Endothelial cell (in vitro differentiated cells): ENCODE measurements at regions not wholly inside any gene's neighbourhood (a gene's known extent, or its start where the extent isn't known, plus 50 kb on each side); places are given as distances from the start of the nearest gene placed in this dataset.

Experiments
- DNase-seq: peaks from one replicate; pipeline ENCODE4 v3.0.0; 2021; ENCODE audit warnings: low spot score
- H3K27ac Mint-ChIP-seq: one replicate; pipeline ENCODE4 v1.8.0; 2021; ENCODE audit warnings: mixed read lengths, inconsistent platforms; ENCODE audit not compliant: unreplicated experiment
- H3K27me3 Mint-ChIP-seq: one replicate; pipeline ENCODE4 v1.8.0; 2021; ENCODE audit warnings: mild to moderate bottlenecking, moderate library complexity, mixed read lengths, inconsistent platforms; ENCODE audit not compliant: unreplicated experiment
- H3K36me3 Mint-ChIP-seq: one replicate; pipeline ENCODE4 v1.8.0; 2021; ENCODE audit warnings: mild to moderate bottlenecking, low read depth, mixed read lengths, inconsistent platforms; ENCODE audit not compliant: unreplicated experiment
- H3K4me1 Mint-ChIP-seq: one replicate; pipeline ENCODE4 v1.8.0; 2021; ENCODE audit warnings: mild to moderate bottlenecking, mixed read lengths, inconsistent platforms; ENCODE audit not compliant: unreplicated experiment
- H3K4me3 Mint-ChIP-seq: one replicate; pipeline ENCODE4 v1.8.0; 2021; ENCODE audit warnings: mild to moderate bottlenecking, mixed read lengths, inconsistent platforms; ENCODE audit not compliant: unreplicated experiment
- H3K9me3 Mint-ChIP-seq: one replicate; pipeline ENCODE4 v1.8.0; 2021; ENCODE audit warnings: mixed read lengths, inconsistent platforms; ENCODE audit not compliant: unreplicated experiment
- CTCF ChIP-seq: fragments of 200-600 bp; sonication (generic); IDR thresholded peaks from one replicate; pipeline ENCODE4 v1.5.0; 2021; ENCODE audit warnings: antibody characterized with exemption; ENCODE audit not compliant: unreplicated experiment

- Mint-ChIP-seq H3K4me1 (no peaks in the 10 kb centered on the region), H3K4me3 (no peak overlapping the region), H3K9me3 (peaks cover 50% of the 10 kb centered on the region), H3K27ac (no peak overlapping the region), H3K36me3 (peaks cover 15% of the 10 kb centered on the region), H3K27me3 (peaks cover 14% of the 10 kb centered on the region)
- DNase-seq, result no peak
- no peak for TF ChIP-seq CTCF
Measured at GRCh38 chr10:131495892-131496291, 184.4 kb upstream of the TCERG1L start.

GRCh38 chr10:131496351-131497052, 185.0 kb upstream of the TCERG1L start:
- H3K4me1 Mint-ChIP-seq, result no peaks in the 10 kb centered on the region
- peaks cover 17% of the 10 kb centered on the region for H3K36me3 Mint-ChIP-seq
- TF ChIP-seq CTCF, result no peak
- DNase-seq, result no peak
- no peak overlapping the region for H3K4me3 Mint-ChIP-seq
- H3K9me3 Mint-ChIP-seq, result peaks cover 54% of the 10 kb centered on the region
- peaks cover 14% of the 10 kb centered on the region for H3K27me3 Mint-ChIP-seq
- H3K27ac Mint-ChIP-seq, result no peak overlapping the region

GRCh38 chr10:131499566-131499965, 188.0 kb upstream of the TCERG1L start:
- Mint-ChIP-seq H3K9me3 (peaks cover 56% of the 10 kb centered on the region), H3K4me1 (no peaks in the 10 kb centered on the region), H3K4me3 (no peak overlapping the region), H3K27ac (no peak overlapping the region), H3K27me3 (peaks cover 9% of the 10 kb centered on the region), H3K36me3 (peaks cover 15% of the 10 kb centered on the region)
- TF ChIP-seq CTCF, result no peak
- DNase-seq, result no peak

- no peak for TF ChIP-seq CTCF
- Mint-ChIP-seq H3K27me3 (peaks cover 8% of the 10 kb centered on the region), H3K27ac (no peak overlapping the region), H3K4me3 (no peak overlapping the region), H3K9me3 (peaks cover 50% of the 10 kb centered on the region), H3K36me3 (peaks cover 10% of the 10 kb centered on the region), H3K4me1 (no peaks in the 10 kb centered on the region)
- DNase-seq, result no peak
Measured at GRCh38 chr10:131500181-131500580, 188.7 kb upstream of the TCERG1L start.

GRCh38 chr10:131500892-131501291, 189.4 kb upstream of the TCERG1L start:
- Mint-ChIP-seq H3K27me3 (peaks cover 8% of the 10 kb centered on the region), H3K9me3 (peaks cover 49% of the 10 kb centered on the region), H3K4me3 (no peak overlapping the region), H3K4me1 (no peaks in the 10 kb centered on the region), H3K27ac (no peak overlapping the region), H3K36me3 (peaks cover 9% of the 10 kb centered on the region)
- no peak for DNase-seq
- TF ChIP-seq CTCF, result no peak
